ENCODE measurements at regions not wholly inside any gene's neighbourhood (a gene's known extent, or its start where the extent isn't known, plus 50 kb on each side); places are given as distances from the start of the nearest gene placed in this dataset.

DNA sequence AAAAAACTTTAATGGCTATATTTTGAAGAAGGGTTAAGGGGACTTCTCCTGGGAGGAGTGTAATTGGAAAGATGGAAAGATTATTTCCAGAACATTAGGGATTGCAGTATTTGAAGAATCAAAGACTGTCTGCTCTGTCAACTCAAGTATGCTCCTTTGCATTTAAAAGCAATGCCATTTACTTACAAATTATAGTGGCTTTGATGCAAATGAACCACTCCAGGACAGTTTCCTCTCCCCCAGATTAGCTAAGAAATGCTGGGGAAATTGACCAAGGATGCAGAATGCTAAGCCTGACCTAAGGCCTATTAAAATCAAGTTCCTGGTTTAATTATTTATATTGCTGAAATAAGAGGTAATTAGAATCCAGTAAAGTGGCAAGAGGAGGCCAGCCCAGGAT is 110.5 kb upstream of the CAMK1G start:
- POLR2A ChIA-PET = no interaction called here
- CTCF ChIA-PET = no interaction called here
- TF ChIP-seq ZNF384 (IDR thresholded peaks at IDR 0.05) (no peak), FOXK2 (IDR thresholded peaks at IDR 0.05) (no peak), SUZ12 (IDR thresholded peaks at IDR 0.05) (no peak), CTBP1 (IDR thresholded peaks at IDR 0.05; ENCODE audit: borderline replicate concordance) (no peak), FOXM1 (IDR thresholded peaks at IDR 0.05; ENCODE audit: borderline replicate concordance) (no peak), FOXA1 (IDR thresholded peaks at IDR 0.05) (no peak), HDGF (IDR thresholded peaks at IDR 0.05; ENCODE audit: borderline replicate concordance) (no peak), NFRKB (IDR thresholded peaks at IDR 0.05) (no peak), SP1 (IDR thresholded peaks at IDR 0.05) (no peak), ARNT (IDR thresholded peaks at IDR 0.05) (no peak), ELF4 (IDR thresholded peaks at IDR 0.05) (no peak), BHLHE40 (IDR thresholded peaks at IDR 0.05; ENCODE audit: borderline replicate concordance) (no peak), LEF1 (IDR thresholded peaks at IDR 0.05; ENCODE audit: borderline replicate concordance) (no peak), L3MBTL2 (conservative IDR thresholded peaks at IDR 0.05) (no peak), TARDBP (IDR thresholded peaks at IDR 0.05) (no peak)
- TF ChIP-seq, protein P1, sequence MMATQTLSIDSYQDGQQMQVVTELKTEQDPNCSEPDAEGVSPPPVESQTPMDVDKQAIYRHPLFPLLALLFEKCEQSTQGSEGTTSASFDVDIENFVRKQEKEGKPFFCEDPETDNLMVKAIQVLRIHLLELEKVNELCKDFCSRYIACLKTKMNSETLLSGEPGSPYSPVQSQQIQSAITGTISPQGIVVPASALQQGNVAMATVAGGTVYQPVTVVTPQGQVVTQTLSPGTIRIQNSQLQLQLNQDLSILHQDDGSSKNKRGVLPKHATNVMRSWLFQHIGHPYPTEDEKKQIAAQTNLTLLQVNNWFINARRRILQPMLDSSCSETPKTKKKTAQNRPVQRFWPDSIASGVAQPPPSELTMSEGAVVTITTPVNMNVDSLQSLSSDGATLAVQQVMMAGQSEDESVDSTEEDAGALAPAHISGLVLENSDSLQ (IDR thresholded peaks at IDR 0.05) = no peak

DNA sequence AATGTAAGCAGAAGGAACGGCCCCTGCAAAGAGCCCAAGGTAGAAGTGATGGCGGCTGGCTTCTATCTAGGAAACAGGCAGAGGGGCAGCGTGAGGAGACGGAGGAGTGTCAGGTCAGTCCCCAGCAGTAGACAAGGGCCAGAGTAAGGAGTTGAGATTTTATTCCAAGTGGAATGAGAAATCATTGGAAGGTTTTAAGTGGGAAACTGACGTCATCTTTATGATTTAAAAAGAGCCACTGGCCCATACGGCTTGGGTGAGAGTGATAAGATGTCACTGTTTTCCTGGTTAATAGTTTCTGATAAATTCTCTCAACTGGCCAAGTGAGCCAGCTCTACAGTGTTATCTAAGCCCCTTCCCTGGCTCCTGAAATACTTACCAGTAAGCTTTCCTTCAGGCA is 103.2 kb upstream of the CAMK1G start:
- TF ChIP-seq ZNF384 (IDR thresholded peaks at IDR 0.05) = no peak
- no peak for TF ChIP-seq BHLHE40 (IDR thresholded peaks at IDR 0.05; ENCODE audit: borderline replicate concordance)
- no peak for TF ChIP-seq FOXM1 (IDR thresholded peaks at IDR 0.05; ENCODE audit: borderline replicate concordance)
- no peak for TF ChIP-seq ARNT (IDR thresholded peaks at IDR 0.05)
- no peak for TF ChIP-seq LEF1 (IDR thresholded peaks at IDR 0.05; ENCODE audit: borderline replicate concordance)
- TF ChIP-seq FOXK2 (IDR thresholded peaks at IDR 0.05) = no peak
- TF ChIP-seq HDGF (IDR thresholded peaks at IDR 0.05; ENCODE audit: borderline replicate concordance) = no peak
- TF ChIP-seq SUZ12 (IDR thresholded peaks at IDR 0.05) = no peak
- no peak for TF ChIP-seq TARDBP (IDR thresholded peaks at IDR 0.05)
- TF ChIP-seq L3MBTL2 (conservative IDR thresholded peaks at IDR 0.05) = no peak
- no peak for TF ChIP-seq CTBP1 (IDR thresholded peaks at IDR 0.05; ENCODE audit: borderline replicate concordance)
- TF ChIP-seq SP1 (IDR thresholded peaks at IDR 0.05) = no peak
- no peak for TF ChIP-seq ELF4 (IDR thresholded peaks at IDR 0.05)
- TF ChIP-seq FOXA1 (IDR thresholded peaks at IDR 0.05) = no peak
- TF ChIP-seq, protein P1 (IDR thresholded peaks at IDR 0.05) = no peak
- no peak for TF ChIP-seq NFRKB (IDR thresholded peaks at IDR 0.05)
- no peak for DNase-seq (ENCODE audit: extremely low spot score)
- ChIA-PET POLR2A (no interaction called here), CTCF (no interaction called here)

More for the DNA sequence above, 110.5 kb upstream of the CAMK1G start:
- DNase-seq (ENCODE audit: extremely low spot score) = no peak

DNA sequence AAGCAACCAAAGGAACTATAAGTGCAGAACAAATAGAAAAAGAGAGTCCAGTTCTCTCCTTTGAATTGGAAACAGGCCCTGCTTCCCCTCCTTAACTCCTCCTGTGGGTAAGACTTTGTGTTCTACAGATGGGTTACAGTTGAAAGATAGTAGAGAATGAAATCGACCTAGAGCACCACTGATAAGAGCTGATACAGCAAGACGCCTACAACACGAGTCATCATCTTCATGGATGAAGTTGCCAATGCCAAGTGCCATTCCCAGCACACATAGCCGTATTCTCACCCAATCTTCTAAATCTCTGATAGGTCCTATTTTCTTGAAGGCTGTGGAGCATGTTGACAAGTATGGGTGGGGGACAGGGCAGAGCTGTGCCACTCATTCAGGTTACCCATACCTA is 99.8 kb upstream of the CAMK1G start:
- no peak for DNase-seq (ENCODE audit: extremely low spot score)
- ChIA-PET POLR2A (no interaction called here), CTCF (no interaction called here)
- TF ChIP-seq LEF1 (IDR thresholded peaks at IDR 0.05; ENCODE audit: borderline replicate concordance) = no peak
- TF ChIP-seq FOXM1 (IDR thresholded peaks at IDR 0.05; ENCODE audit: borderline replicate concordance) = no peak
- TF ChIP-seq FOXA1 (IDR thresholded peaks at IDR 0.05) = no peak
- TF ChIP-seq ZNF384 (IDR thresholded peaks at IDR 0.05) = no peak
- no peak for TF ChIP-seq BHLHE40 (IDR thresholded peaks at IDR 0.05; ENCODE audit: borderline replicate concordance)
- TF ChIP-seq NFRKB (IDR thresholded peaks at IDR 0.05) = no peak
- TF ChIP-seq SP1 (IDR thresholded peaks at IDR 0.05) = no peak
- no peak for TF ChIP-seq CTBP1 (IDR thresholded peaks at IDR 0.05; ENCODE audit: borderline replicate concordance)
- no peak for TF ChIP-seq ARNT (IDR thresholded peaks at IDR 0.05)
- TF ChIP-seq HDGF (IDR thresholded peaks at IDR 0.05; ENCODE audit: borderline replicate concordance) = no peak

DNA sequence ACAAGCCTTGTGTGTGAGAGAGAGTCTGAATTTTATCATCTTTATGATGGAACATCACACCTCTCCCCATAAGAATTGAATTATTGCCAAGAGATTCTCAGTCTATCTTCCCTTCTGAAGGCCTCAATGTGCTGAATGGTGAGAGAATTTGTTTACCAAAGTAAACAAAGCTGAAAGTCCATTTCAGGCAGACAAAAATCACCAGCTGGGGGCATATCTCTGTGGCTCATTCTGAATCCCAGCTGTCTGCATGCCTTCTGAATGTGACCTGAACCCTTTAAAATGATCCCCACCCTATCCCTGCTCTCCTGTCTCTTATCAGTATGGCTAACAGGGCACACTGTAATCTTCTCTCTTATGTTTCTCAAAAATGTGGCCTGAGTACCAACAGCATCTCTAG is 99.1 kb upstream of the CAMK1G start:
- CTCF ChIA-PET = interaction anchor here (0.6 kb wide), 1 partner anchor 11 kb away, joined by 3 read pairs; no protein-coding TSS in a partner anchor
- TF ChIP-seq FOXM1 (IDR thresholded peaks at IDR 0.05; ENCODE audit: borderline replicate concordance) (no peak), ZNF384 (IDR thresholded peaks at IDR 0.05) (no peak), HDGF (IDR thresholded peaks at IDR 0.05; ENCODE audit: borderline replicate concordance) (no peak), TARDBP (IDR thresholded peaks at IDR 0.05) (no peak), L3MBTL2 (conservative IDR thresholded peaks at IDR 0.05) (no peak), FOXA1 (IDR thresholded peaks at IDR 0.05) (no peak), BHLHE40 (IDR thresholded peaks at IDR 0.05; ENCODE audit: borderline replicate concordance) (no peak), CTBP1 (IDR thresholded peaks at IDR 0.05; ENCODE audit: borderline replicate concordance) (no peak), LEF1 (IDR thresholded peaks at IDR 0.05; ENCODE audit: borderline replicate concordance) (no peak), ARNT (IDR thresholded peaks at IDR 0.05) (no peak), SUZ12 (IDR thresholded peaks at IDR 0.05) (no peak), FOXK2 (IDR thresholded peaks at IDR 0.05) (no peak), SP1 (IDR thresholded peaks at IDR 0.05) (no peak), ELF4 (IDR thresholded peaks at IDR 0.05) (no peak), NFRKB (IDR thresholded peaks at IDR 0.05) (no peak)
- TF ChIP-seq, protein P1 (IDR thresholded peaks at IDR 0.05) = no peak
- POLR2A ChIA-PET = no interaction called here
- DNase-seq (ENCODE audit: extremely low spot score) = no peak

DNA sequence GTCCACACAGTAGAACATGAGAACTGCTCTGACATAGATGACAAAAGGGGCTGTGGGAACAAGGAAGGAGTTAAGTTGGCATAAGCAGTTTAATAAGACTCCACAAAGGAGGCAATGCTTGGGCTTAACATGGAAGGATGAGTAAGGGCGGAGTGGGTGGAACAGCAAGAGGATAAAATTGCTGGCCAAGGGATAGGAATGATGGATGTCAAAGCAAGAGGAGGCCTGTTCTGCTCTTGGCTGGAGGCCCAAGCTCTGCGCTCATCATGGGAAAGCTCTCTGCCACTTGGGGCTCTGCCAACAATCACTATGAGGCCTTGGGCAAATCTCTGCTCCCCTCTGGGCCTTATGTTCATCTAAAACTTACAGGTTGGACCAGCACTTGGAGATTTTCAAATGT is 98.3 kb upstream of the CAMK1G start:
- TF ChIP-seq ELF4 (IDR thresholded peaks at IDR 0.05) (no peak), ZNF384 (IDR thresholded peaks at IDR 0.05) (no peak), FOXK2 (IDR thresholded peaks at IDR 0.05) (no peak), HDGF (IDR thresholded peaks at IDR 0.05; ENCODE audit: borderline replicate concordance) (no peak), L3MBTL2 (conservative IDR thresholded peaks at IDR 0.05) (no peak), SP1 (IDR thresholded peaks at IDR 0.05) (no peak), BHLHE40 (IDR thresholded peaks at IDR 0.05; ENCODE audit: borderline replicate concordance) (no peak), NFRKB (IDR thresholded peaks at IDR 0.05) (no peak), FOXM1 (IDR thresholded peaks at IDR 0.05; ENCODE audit: borderline replicate concordance) (no peak), TARDBP (IDR thresholded peaks at IDR 0.05) (no peak), ARNT (IDR thresholded peaks at IDR 0.05) (no peak), LEF1 (IDR thresholded peaks at IDR 0.05; ENCODE audit: borderline replicate concordance) (no peak), CTBP1 (IDR thresholded peaks at IDR 0.05; ENCODE audit: borderline replicate concordance) (no peak), FOXA1 (IDR thresholded peaks at IDR 0.05) (no peak)
- DNase-seq (ENCODE audit: extremely low spot score) = no peak
- ChIA-PET CTCF (no interaction called here), POLR2A (no interaction called here)

DNA sequence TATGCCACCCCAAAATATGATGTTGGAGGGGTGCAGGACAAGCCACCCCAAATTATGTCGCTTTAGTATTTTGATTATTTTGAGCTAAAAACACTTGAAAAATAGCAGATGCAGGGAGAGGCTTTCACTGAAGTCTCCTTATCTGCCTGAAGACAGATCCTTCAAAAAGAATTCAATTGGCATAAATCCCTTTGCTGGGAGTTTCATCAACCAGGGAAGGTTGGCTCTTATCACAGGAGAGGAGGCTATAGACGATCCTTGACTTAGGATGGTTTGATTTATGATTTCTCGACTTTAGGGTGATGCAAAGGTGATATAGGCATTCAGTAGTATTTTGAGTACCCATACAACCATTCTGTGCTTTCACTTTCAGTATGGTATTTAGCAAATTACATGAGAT is 97.8 kb upstream of the CAMK1G start:
- no peak for TF ChIP-seq L3MBTL2 (conservative IDR thresholded peaks at IDR 0.05)
- TF ChIP-seq ARNT (IDR thresholded peaks at IDR 0.05) = no peak
- no peak for TF ChIP-seq ELF4 (IDR thresholded peaks at IDR 0.05)
- TF ChIP-seq CTBP1 (IDR thresholded peaks at IDR 0.05; ENCODE audit: borderline replicate concordance) = no peak
- TF ChIP-seq, protein P1 (IDR thresholded peaks at IDR 0.05) = no peak
- no peak for TF ChIP-seq SP1 (IDR thresholded peaks at IDR 0.05)
- no peak for TF ChIP-seq HDGF (IDR thresholded peaks at IDR 0.05; ENCODE audit: borderline replicate concordance)
- TF ChIP-seq TARDBP (IDR thresholded peaks at IDR 0.05) = no peak
- no peak for TF ChIP-seq SUZ12 (IDR thresholded peaks at IDR 0.05)
- no peak for TF ChIP-seq FOXM1 (IDR thresholded peaks at IDR 0.05; ENCODE audit: borderline replicate concordance)
- TF ChIP-seq FOXA1 (IDR thresholded peaks at IDR 0.05) = no peak
- TF ChIP-seq BHLHE40 (IDR thresholded peaks at IDR 0.05; ENCODE audit: borderline replicate concordance) = no peak
- TF ChIP-seq NFRKB (IDR thresholded peaks at IDR 0.05) = no peak
- no peak for TF ChIP-seq FOXK2 (IDR thresholded peaks at IDR 0.05)
- no peak for TF ChIP-seq LEF1 (IDR thresholded peaks at IDR 0.05; ENCODE audit: borderline replicate concordance)
- no peak for TF ChIP-seq ZNF384 (IDR thresholded peaks at IDR 0.05)
- DNase-seq (ENCODE audit: extremely low spot score) = no peak
- POLR2A ChIA-PET = no interaction called here
- CTCF ChIA-PET = no interaction called here
